K562 (cell line): ENCODE measurements at regions not wholly inside any gene's neighbourhood (a gene's known extent, or its start where the extent isn't known, plus 50 kb on each side); places are given as distances from the start of the nearest gene placed in this dataset.

Experiments
- ATAC-seq: fragments of 200-7000 bp; cut with Tn5 transposase; 3 replicates; pipeline ENCODE4 v1.9.1; 2020; ENCODE audit warnings: moderate library complexity
- BruUV-seq: library from RNA; stranded (reverse); fragments of 400-500 nt; replicated peaks from 2 replicates; lab custom pipeline; 2021; lab: Mats Ljungman, UMichigan
- CTCF ChIA-PET: fragments of 300-600 bp; formaldehyde crosslinking; extraction: SDS; loops from one replicate; lab custom pipeline; 2021; ENCODE audit warnings: low intra/inter-chr PET ratio; lab: Yijun Ruan, JAX
- POLR2A ChIA-PET: fragments of 300-600, 350-650 bp; sonication (Branson Sonifier 250); formaldehyde crosslinking; extraction: SDS; loops from one replicate; lab custom pipeline; 2021; ENCODE audit warnings: antibody characterized with exemption, inconsistent platforms; lab: Yijun Ruan, JAX
- DNase-seq, 4 experiments: peaks; one replicate each; pipeline versions ENCODE4 v3.0.0 to v3.0.0-alpha.2; 2011 to 2018; ENCODE audit warnings: low spot score in 3 of 4, mixed read lengths in 3 of 4; ENCODE audit errors: extremely low read depth in 1 of 4
- FAIRE-seq: peaks from 2 replicates; lab custom pipeline; 2011; peaks lifted over from hg19 to GRCh38; lab: Jason Lieb, UNC
- H2AFZ ChIP-seq: 2 replicates; pipeline ENCODE4 v1.6.0; 2011; ENCODE audit warnings: low read depth, low read length, control low read depth, inconsistent platforms
- H3K27ac ChIP-seq: fragments of 200-600 bp; 3 replicates; pipeline ENCODE4 v1.8.0; 2011; ENCODE audit warnings: low read depth, mild to moderate bottlenecking, control low read depth, inconsistent platforms, low read length, moderate library complexity, mixed read lengths; ENCODE audit errors: extremely low read depth
- H3K27me3 ChIP-seq, 2 experiments: fragments of 300-600 bp in 1 of 2; 2 replicates in 1 of 2; 3 replicates in 1 of 2; pipeline versions ENCODE4 v1.6.0 to v1.8.0; 2011; ENCODE audit warnings: inconsistent platforms in 2 of 2, low read length in 2 of 2, mild to moderate bottlenecking in 1 of 2, mixed read lengths in 1 of 2, moderate library complexity in 1 of 2; ENCODE audit not compliant: control insufficient read depth in 2 of 2, insufficient read depth in 2 of 2
- H3K36me3 ChIP-seq: fragments of 300-600 bp; 3 replicates; pipeline ENCODE4 v1.8.0; 2011; ENCODE audit warnings: mild to moderate bottlenecking, low read length, inconsistent platforms; ENCODE audit not compliant: control insufficient read depth, insufficient read depth
- H3K4me1 ChIP-seq, 2 experiments: fragments of 200-600 bp in 1 of 2; replicated peaks in 1 of 2; 2 replicates in 1 of 2; 3 replicates in 1 of 2; pipeline versions ENCODE4 v1.5.1 to v1.8.0; 2011; ENCODE audit warnings: inconsistent platforms in 2 of 2, low read length in 2 of 2, mild to moderate bottlenecking in 1 of 2, mixed read lengths in 1 of 2, moderate library complexity in 1 of 2; ENCODE audit not compliant: control insufficient read depth in 2 of 2, insufficient read depth in 2 of 2
- H3K4me2 ChIP-seq: 2 replicates; pipeline ENCODE4 v1.6.1; 2011; ENCODE audit warnings: low read length, control low read depth, inconsistent platforms, mixed read lengths; ENCODE audit not compliant: insufficient read depth
- H3K4me3 ChIP-seq: fragments of 200-600 bp; sonication (generic), shearing (Covaris generic); 2 replicates; pipeline ENCODE4 v1.5.1; 2016; ENCODE audit warnings: control low read depth, inconsistent platforms
- H3K79me2 ChIP-seq: fragments of 200-600 bp; 3 replicates; pipeline ENCODE4 v1.8.0; 2011; ENCODE audit warnings: low read length, inconsistent platforms; ENCODE audit not compliant: control insufficient read depth, insufficient read depth
- H3K9ac ChIP-seq, 2 experiments: 2 replicates each; pipeline versions ENCODE4 v1.6.0 to v1.6.1; 2011; ENCODE audit warnings: low read depth in 2 of 2, low read length in 2 of 2, control low read depth in 1 of 2, inconsistent platforms in 1 of 2, mild to moderate bottlenecking in 1 of 2, mixed read lengths in 1 of 2; ENCODE audit not compliant: insufficient read depth in 1 of 2
- H3K9me1 ChIP-seq: one replicate; pipeline ENCODE4 v1.6.0; 2011; ENCODE audit warnings: inconsistent platforms, mild to moderate bottlenecking, low read length, moderate library complexity; ENCODE audit not compliant: control insufficient read depth, insufficient read depth
- H3K9me3 ChIP-seq: replicated peaks from 2 replicates; pipeline ENCODE4 v1.5.1; 2011; ENCODE audit warnings: low read depth, low read length, inconsistent platforms; ENCODE audit not compliant: control insufficient read depth, insufficient read depth
- H4K20me1 ChIP-seq: replicated peaks from 2 replicates; pipeline ENCODE4 v1.6.1; 2011; ENCODE audit warnings: low read length, inconsistent platforms, mixed read lengths; ENCODE audit not compliant: control insufficient read depth, insufficient read depth
- BCL6 ChIP-seq: fragments of 250-450 bp; sonication (Bioruptor Pico); IDR thresholded peaks from 2 replicates; pipeline ENCODE4 v1.4.0; 2020
- CBX2 ChIP-seq: fragments of 200-600 bp; sonication (generic); IDR thresholded peaks from one replicate; pipeline ENCODE4 v1.6.1; 2012; ENCODE audit warnings: mild to moderate bottlenecking, low read length, inconsistent platforms; ENCODE audit not compliant: insufficient read depth, poor library complexity, severe bottlenecking
- KLF10 ChIP-seq: fragments of 250-450 bp; sonication (Bioruptor Pico); IDR thresholded peaks from 2 replicates; pipeline ENCODE4 v1.6.1; 2021; ENCODE audit warnings: matching md5 sums
- ZBED1 ChIP-seq: IDR thresholded peaks from 2 replicates; pipeline ENCODE4 v1.6.1; 2014
- WGBS: fragments of 100-300 bp; shearing (Covaris generic); methylation state at CpG from one replicate; pipeline ENCODE4 v1.1.6; 2016; ENCODE audit warnings: low coverage, mixed read lengths; ENCODE audit not compliant: insufficient coverage; ENCODE audit errors: missing lambda C conversion rate; 5-methylcytosine and 5-hydroxymethylcytosine counted together
- in situ Hi-C: fragments of 300-500 bp; cut with MboI; formaldehyde crosslinking; loops from 4 replicates; pipeline ENCODE4 v1.15.0; 2018; ENCODE audit warnings: inconsistent platforms, mixed read lengths
- intact Hi-C: fragments of 100-400 bp; cut with micrococcal nuclease; formaldehyde crosslinking; loops from 2 replicates; pipeline ENCODE4 v1.14.2; 2022
- TF ChIP-seq, protein P1 (sequence below): sonication (generic); formaldehyde crosslinking; IDR thresholded peaks from 2 replicates; pipeline ENCODE4 v1.8.1; 2023; ENCODE audit warnings: missing genetic modification reagents, mild to moderate bottlenecking, borderline replicate concordance

DNA sequence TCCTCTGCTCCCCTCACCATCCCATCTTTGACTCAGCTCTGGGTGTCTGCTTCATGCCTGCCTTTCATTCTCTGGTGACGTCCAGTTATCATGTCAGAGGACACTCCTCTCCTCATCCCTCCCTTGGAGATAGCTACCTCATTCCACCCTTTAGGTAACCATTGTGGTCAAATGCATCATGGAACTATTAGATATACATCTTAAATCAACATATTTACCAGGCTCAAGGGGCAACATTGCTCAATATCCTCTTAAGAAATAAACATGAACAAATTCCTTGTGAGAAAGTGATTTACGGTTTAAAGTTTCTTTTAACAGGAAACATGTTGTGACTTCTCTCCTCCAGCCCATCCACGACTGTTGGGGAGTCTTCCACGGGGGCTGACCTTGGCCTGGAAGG lies 511.6 kb upstream of the IGFBP3 start:
- H3K4me2 ChIP-seq = no peak overlapping the region
- H3K36me3 ChIP-seq = no peaks in the 10 kb centered on the region
- no TSS peak for BruUV-seq
- CTCF ChIA-PET = no interaction called here
- intact Hi-C loops = no loop called here
- H3K9ac ChIP-seq = no peak overlapping the region
- H3K9me1 ChIP-seq = no peaks in the 10 kb centered on the region
- H3K27me3 ChIP-seq = no peaks in the 10 kb centered on the region
- 0% methylated on average over 4 of the region's 4 CpGs for WGBS
- POLR2A ChIA-PET = no interaction called here
- no peak for FAIRE-seq
- in situ Hi-C loops = no loop called here
- TF ChIP-seq BCL6 (CRISPR knock-in tag) (no peak), ZBED1 (no peak), CBX2 (no peak), KLF10 (CRISPR knock-in tag) (no peak)
- TF ChIP-seq, protein P1, sequence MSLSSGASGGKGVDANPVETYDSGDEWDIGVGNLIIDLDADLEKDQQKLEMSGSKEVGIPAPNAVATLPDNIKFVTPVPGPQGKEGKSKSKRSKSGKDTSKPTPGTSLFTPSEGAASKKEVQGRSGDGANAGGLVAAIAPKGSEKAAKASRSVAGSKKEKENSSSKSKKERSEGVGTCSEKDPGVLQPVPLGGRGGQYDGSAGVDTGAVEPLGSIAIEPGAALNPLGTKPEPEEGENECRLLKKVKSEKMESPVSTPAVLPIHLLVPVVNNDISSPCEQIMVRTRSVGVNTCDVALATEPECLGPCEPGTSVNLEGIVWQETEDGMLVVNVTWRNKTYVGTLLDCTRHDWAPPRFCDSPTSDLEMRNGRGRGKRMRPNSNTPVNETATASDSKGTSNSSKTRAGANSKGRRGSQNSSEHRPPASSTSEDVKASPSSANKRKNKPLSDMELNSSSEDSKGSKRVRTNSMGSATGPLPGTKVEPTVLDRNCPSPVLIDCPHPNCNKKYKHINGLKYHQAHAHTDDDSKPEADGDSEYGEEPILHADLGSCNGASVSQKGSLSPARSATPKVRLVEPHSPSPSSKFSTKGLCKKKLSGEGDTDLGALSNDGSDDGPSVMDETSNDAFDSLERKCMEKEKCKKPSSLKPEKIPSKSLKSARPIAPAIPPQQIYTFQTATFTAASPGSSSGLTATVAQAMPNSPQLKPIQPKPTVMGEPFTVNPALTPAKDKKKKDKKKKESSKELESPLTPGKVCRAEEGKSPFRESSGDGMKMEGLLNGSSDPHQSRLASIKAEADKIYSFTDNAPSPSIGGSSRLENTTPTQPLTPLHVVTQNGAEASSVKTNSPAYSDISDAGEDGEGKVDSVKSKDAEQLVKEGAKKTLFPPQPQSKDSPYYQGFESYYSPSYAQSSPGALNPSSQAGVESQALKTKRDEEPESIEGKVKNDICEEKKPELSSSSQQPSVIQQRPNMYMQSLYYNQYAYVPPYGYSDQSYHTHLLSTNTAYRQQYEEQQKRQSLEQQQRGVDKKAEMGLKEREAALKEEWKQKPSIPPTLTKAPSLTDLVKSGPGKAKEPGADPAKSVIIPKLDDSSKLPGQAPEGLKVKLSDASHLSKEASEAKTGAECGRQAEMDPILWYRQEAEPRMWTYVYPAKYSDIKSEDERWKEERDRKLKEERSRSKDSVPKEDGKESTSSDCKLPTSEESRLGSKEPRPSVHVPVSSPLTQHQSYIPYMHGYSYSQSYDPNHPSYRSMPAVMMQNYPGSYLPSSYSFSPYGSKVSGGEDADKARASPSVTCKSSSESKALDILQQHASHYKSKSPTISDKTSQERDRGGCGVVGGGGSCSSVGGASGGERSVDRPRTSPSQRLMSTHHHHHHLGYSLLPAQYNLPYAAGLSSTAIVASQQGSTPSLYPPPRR = no peak
- no peak overlapping the region for H3K4me3 ChIP-seq
- no peaks in the 10 kb centered on the region for H4K20me1 ChIP-seq
- DNase-seq = no peak
- H3K9me3 ChIP-seq = no peaks in the 10 kb centered on the region
- H2AFZ ChIP-seq = no peak overlapping the region
- H3K27ac ChIP-seq = no peak overlapping the region
- H3K4me1 ChIP-seq = no peaks in the 10 kb centered on the region
- ATAC-seq = no peak
- no peaks in the 10 kb centered on the region for H3K79me2 ChIP-seq
